Activated naive CD8-positive, alpha-beta T cell treated with anti-CD3 and anti-CD28 coated beads, Interleukin-2, amount 10 ng/mL, durations not matched to agents 7 days and 5 days (primary cell): ENCODE measurements at regions not wholly inside any gene's neighbourhood (a gene's known extent, or its start where the extent isn't known, plus 50 kb on each side); places are given as distances from the start of the nearest gene placed in this dataset.

ENCODE experiments used
- ATAC-seq: fragments of 150-1000 bp; cut with Tn5 transposase; one replicate; pipeline ENCODE4 v1.10.0; 2021; ENCODE audit warnings: low read depth, moderate library complexity
- POLR2A ChIA-PET: fragments of 350-600 bp; sonication (Branson Sonifier 250); formaldehyde crosslinking; loops from one replicate; lab custom pipeline; 2021; ENCODE audit warnings: antibody characterized with exemption; lab: Charles Lee
- DNase-seq: peaks from one replicate; pipeline ENCODE4 v3.0.0; 2021
- H3K27ac Mint-ChIP-seq: one replicate; pipeline ENCODE4 v1.8.0; 2022; ENCODE audit warnings: mild to moderate bottlenecking, mixed read lengths
- H3K27me3 Mint-ChIP-seq: one replicate; pipeline ENCODE4 v1.8.0; 2022; ENCODE audit warnings: mild to moderate bottlenecking, moderate library complexity, mixed read lengths
- H3K36me3 Mint-ChIP-seq: one replicate; pipeline ENCODE4 v1.8.0; 2021; ENCODE audit warnings: mild to moderate bottlenecking, mixed read lengths
- H3K4me1 Mint-ChIP-seq: one replicate; pipeline ENCODE4 v1.8.0; 2021; ENCODE audit warnings: mixed read lengths
- H3K4me3 Mint-ChIP-seq: one replicate; pipeline ENCODE4 v1.8.0; 2022; ENCODE audit warnings: mild to moderate bottlenecking, moderate library complexity, mixed read lengths
- H3K9me3 Mint-ChIP-seq: one replicate; pipeline ENCODE4 v1.8.0; 2021; ENCODE audit warnings: mixed read lengths

DNA sequence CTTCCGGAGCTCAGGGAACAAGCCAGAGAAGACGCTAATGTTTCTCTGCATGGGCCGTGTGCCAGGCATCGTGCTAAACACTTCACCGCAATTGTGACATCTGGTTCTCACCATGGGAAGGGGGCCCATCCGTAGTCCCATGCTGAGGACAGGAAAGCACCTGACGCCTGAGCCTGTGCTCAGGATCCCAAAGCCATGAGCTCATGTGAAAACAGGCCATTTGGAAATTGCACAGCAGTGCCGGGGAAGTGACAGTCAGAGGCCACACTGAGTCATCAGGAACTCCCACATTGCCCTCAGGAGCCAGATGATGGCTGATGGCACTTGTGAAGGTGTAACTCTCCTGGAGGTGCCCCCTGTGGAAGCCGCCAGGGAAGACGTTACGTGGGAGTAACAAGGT is 141.0 kb downstream of the INHBB start:
- no peak overlapping the region for H3K4me3 Mint-ChIP-seq
- DNase-seq (no peak), ATAC-seq (no peak)
- no peaks in the 10 kb centered on the region for H3K27me3 Mint-ChIP-seq
- no peaks in the 10 kb centered on the region for H3K36me3 Mint-ChIP-seq
- H3K27ac Mint-ChIP-seq, result no peak overlapping the region
- POLR2A ChIA-PET, result no interaction called here
- no peaks in the 10 kb centered on the region for H3K9me3 Mint-ChIP-seq
- H3K4me1 Mint-ChIP-seq, result no peaks in the 10 kb centered on the region

DNA sequence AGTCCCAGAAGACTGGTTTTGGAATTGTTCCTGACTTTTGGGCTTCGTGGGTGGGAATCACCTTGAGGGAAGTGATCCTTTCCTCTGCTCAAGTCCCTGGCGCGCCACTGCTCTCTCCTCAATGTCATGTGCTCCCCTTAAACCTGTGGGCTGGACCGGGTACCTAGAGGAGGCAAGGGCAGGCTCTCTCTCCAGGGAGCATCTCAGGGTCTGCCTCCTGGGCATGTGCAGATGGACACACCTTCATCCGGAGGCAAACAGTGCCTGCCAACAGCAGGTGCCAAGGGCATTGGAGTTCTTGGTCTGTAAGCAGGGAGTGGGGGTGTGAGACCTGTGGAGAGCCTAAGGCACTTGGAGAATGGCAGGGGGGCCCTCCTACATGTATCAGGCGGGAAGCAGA is 142.6 kb downstream of the INHBB start:
- H3K27ac Mint-ChIP-seq, result no peak overlapping the region

DNA sequence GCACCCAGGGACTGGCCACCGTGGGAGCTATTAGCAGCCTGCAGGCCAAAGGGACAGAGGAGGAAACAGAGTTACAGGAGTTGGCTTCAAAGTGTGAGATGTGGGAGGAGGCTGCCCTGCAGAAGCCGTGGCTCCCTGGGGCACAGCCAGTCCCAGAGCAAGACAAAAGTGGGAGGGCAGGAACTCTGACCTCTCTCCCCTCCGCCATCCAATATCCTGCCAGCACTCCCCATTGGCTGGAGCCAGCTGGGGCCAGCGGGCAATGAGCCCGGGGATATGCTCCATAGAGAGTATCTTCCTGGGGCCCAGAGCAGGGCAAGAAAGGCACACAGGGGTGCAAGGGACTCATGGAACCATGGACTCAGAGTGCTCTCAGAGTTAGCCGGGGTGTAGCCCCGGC is 143.1 kb downstream of the INHBB start:
- Mint-ChIP-seq H3K27ac (no peak overlapping the region), H3K4me3 (no peak overlapping the region), H3K4me1 (no peaks in the 10 kb centered on the region), H3K9me3 (no peaks in the 10 kb centered on the region), H3K27me3 (peaks cover 2% of the 10 kb centered on the region), H3K36me3 (no peaks in the 10 kb centered on the region)
- POLR2A ChIA-PET, result no interaction called here
- no peak for ATAC-seq
- DNase-seq, result no peak

More for the DNA sequence above, 142.6 kb downstream of the INHBB start:
- Mint-ChIP-seq H3K9me3 (no peaks in the 10 kb centered on the region), H3K27me3 (peaks cover 2% of the 10 kb centered on the region), H3K36me3 (no peaks in the 10 kb centered on the region), H3K4me1 (no peaks in the 10 kb centered on the region), H3K4me3 (no peak overlapping the region)
- ATAC-seq (no peak), DNase-seq (no peak)
- POLR2A ChIA-PET, result no interaction called here

DNA sequence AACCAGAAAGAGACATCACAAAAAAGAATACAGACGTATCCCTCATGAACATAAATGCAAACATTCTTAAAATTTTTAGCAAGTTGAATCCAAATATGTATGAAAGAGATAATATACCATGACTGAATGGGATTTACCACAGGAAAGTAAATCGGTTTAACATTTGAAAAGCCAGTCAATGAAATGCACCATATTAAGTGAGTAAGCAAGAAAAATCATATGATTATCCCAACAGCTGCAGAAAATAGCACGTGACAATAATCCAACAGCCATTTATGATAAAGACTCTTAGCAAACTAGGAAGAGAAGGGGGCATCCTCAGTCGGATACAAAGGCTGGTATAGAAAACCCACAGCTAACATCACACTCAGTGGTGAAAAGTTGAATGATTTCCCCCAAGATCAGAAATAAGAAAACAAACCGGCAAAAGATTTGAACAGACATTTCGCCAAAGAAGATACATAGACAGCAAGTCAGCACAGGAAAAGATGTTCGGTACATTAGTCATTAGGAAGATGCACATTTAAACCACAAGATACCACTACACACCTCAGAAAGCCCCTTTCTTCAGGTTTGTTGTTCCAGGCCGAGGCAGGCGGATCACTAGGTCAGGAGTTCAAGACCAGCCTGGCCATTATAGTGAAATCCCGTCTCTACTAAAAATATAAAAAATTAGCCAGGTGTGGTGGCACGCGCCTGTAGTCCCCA is 144.3 kb downstream of the INHBB start:
- no peaks in the 10 kb centered on the region for H3K36me3 Mint-ChIP-seq
- no peak for DNase-seq
- H3K4me3 Mint-ChIP-seq, result no peak overlapping the region
- H3K27ac Mint-ChIP-seq, result no peak overlapping the region
- no peaks in the 10 kb centered on the region for H3K9me3 Mint-ChIP-seq
- peaks cover 11% of the 10 kb centered on the region for H3K27me3 Mint-ChIP-seq
- POLR2A ChIA-PET, result no interaction called here
- H3K4me1 Mint-ChIP-seq, result no peaks in the 10 kb centered on the region
- no peak for ATAC-seq

DNA sequence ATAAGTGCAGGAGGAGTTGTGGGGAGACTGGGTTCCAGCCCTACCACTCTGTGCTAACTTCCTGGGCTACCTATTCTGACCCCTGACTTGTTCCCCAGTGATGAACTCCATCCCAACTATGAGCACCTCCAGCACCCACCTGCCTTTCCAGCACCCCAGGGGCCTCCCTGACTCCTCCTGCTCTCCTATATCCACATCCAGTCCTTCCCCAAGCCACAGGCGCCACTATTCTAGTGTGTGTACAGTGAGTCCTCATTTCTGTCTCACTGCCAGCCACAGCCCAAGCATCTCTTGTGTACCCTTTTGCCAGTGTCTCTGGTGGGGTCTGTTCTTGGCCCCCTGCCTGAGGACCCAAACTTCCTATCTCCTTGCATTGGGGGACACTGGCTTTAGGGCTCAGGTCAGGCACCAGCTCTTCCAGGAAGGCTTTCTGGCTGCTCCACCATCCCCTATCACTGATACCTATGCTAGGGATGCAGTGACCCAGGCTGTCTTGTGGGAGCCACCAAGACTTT is 145.2 kb downstream of the INHBB start:
- H3K36me3 Mint-ChIP-seq, result no peaks in the 10 kb centered on the region
- ATAC-seq, result no peak
- POLR2A ChIA-PET, result no interaction called here
- peaks cover 11% of the 10 kb centered on the region for H3K27me3 Mint-ChIP-seq
- H3K27ac Mint-ChIP-seq, result no peak overlapping the region
- H3K4me1 Mint-ChIP-seq, result no peaks in the 10 kb centered on the region
- H3K4me3 Mint-ChIP-seq, result no peak overlapping the region
- no peaks in the 10 kb centered on the region for H3K9me3 Mint-ChIP-seq
- no peak for DNase-seq

DNA sequence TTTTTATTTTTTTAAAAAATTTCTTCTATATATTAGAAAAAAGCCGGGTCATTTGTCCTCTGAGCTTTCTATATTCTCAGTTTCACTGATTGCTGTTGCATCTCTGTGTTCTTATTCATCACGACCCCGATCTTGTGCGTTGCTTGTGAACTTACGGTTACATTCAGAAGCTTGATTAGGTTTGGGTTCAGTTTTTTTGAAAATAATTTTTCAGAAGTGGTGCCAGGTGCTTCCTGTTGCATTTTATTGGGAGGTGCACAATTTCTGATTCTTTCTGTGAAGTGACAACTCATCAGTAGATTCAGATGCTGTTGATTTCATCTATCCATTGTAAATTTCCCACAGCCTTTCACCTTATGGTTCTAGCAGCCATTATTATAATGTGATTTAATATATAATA is 147.3 kb downstream of the INHBB start:
- Mint-ChIP-seq H3K4me1 (no peaks in the 10 kb centered on the region), H3K36me3 (no peaks in the 10 kb centered on the region), H3K27me3 (peaks cover 11% of the 10 kb centered on the region), H3K4me3 (no peak overlapping the region), H3K27ac (no peak overlapping the region), H3K9me3 (no peaks in the 10 kb centered on the region)
- POLR2A ChIA-PET, result no interaction called here
- ATAC-seq (no peak), DNase-seq (no peak)

DNA sequence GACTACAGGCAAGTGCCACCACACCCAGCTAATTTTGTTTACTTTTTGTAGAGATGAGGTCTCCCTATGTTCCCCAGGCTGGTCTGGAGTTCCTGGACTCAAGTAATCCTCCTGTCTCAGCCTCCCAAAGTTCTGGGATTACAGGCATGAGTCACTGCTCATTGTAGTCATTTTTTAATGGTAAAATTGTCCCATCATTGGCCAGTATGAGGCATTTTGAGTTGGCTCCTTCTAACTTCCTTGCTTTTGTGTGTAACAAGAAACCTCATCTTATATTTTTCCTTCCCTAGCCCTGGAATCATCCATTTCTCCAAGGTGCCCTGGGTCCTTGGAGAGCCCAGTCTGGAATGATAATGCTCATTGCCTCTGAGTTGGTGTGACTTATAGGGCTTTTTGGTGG is 148.5 kb downstream of the INHBB start:
- Mint-ChIP-seq H3K27ac (no peak overlapping the region), H3K9me3 (no peaks in the 10 kb centered on the region), H3K36me3 (no peaks in the 10 kb centered on the region), H3K27me3 (peaks cover 11% of the 10 kb centered on the region), H3K4me3 (no peak overlapping the region), H3K4me1 (no peaks in the 10 kb centered on the region)
- DNase-seq (no peak), ATAC-seq (no peak)
- POLR2A ChIA-PET, result no interaction called here

DNA sequence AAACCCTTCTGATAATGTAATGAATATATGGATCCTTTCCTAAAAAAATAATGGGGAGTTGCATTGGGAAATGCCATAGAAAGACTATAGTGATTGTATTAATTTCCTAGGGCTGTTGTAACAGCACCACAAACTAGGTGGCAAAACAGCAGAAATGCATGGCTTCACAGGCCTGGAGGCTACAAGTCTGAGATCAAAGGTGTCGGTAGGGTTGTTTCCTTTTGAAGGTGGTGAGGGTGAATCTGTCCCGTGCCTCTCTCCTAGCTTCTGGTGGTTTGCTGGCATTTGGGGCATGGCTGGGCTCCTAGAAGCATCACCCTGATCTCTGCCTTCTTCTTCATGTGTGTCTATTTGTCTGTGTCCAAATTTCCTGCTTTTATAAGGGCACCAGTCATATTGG is 149.7 kb downstream of the INHBB start:
- no peak overlapping the region for H3K4me3 Mint-ChIP-seq

DNA sequence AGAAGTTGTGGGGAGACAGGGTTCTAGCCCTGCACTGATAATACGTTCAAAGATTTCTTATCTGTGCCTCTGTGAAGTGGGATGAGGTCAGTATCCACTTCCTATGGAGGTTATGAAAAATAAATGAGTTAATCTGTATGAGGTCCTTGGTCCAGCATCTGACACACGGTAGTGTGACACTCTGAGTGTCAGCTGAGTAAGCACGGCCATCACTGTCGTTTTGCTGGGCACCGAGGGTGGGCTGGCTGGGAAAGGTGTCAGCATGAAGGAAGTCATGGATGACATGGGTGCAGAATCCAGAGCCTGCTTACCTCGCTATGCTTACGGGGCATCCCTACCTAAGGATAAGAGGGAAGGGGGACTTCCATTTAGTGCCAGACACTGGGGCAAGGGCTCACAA is 150.3 kb downstream of the INHBB start:
- no peak for DNase-seq
- POLR2A ChIA-PET, result no interaction called here
- Mint-ChIP-seq H3K4me1 (no peaks in the 10 kb centered on the region), H3K27me3 (peaks cover 11% of the 10 kb centered on the region), H3K36me3 (no peaks in the 10 kb centered on the region), H3K9me3 (no peaks in the 10 kb centered on the region), H3K27ac (no peak overlapping the region), H3K4me3 (no peak overlapping the region)
- no peak for ATAC-seq

More for the DNA sequence above, 149.7 kb downstream of the INHBB start:
- Mint-ChIP-seq H3K27me3 (peaks cover 11% of the 10 kb centered on the region), H3K9me3 (no peaks in the 10 kb centered on the region), H3K4me1 (no peaks in the 10 kb centered on the region), H3K27ac (no peak overlapping the region), H3K36me3 (no peaks in the 10 kb centered on the region)
- POLR2A ChIA-PET, result no interaction called here
- ATAC-seq, result no peak
- no peak for DNase-seq

DNA sequence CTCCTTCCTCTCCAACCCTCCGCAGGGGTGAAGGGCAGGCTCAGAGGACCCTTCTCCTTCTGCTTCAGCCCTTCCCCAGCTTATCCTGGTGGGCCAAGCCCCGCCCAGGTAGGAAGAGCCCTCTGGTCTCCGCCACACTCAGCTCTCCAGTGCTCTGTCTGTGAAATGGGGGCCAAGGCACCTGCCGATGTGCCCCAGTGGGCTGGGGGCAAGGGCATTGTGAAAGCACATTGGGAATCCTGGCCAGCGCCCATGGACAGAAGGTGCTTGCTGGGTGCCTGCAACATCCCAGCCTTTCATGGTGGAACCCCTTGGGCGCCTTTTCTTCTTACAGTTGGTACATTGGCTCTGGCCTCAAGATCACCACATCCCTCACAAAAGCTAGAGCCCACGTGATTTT is 150.8 kb downstream of the INHBB start:
- Mint-ChIP-seq H3K36me3 (no peaks in the 10 kb centered on the region), H3K9me3 (no peaks in the 10 kb centered on the region), H3K4me3 (no peak overlapping the region), H3K27ac (no peak overlapping the region), H3K4me1 (no peaks in the 10 kb centered on the region), H3K27me3 (peaks cover 11% of the 10 kb centered on the region)
- ATAC-seq (no peak), DNase-seq (no peak)
- POLR2A ChIA-PET, result no interaction called here

DNA sequence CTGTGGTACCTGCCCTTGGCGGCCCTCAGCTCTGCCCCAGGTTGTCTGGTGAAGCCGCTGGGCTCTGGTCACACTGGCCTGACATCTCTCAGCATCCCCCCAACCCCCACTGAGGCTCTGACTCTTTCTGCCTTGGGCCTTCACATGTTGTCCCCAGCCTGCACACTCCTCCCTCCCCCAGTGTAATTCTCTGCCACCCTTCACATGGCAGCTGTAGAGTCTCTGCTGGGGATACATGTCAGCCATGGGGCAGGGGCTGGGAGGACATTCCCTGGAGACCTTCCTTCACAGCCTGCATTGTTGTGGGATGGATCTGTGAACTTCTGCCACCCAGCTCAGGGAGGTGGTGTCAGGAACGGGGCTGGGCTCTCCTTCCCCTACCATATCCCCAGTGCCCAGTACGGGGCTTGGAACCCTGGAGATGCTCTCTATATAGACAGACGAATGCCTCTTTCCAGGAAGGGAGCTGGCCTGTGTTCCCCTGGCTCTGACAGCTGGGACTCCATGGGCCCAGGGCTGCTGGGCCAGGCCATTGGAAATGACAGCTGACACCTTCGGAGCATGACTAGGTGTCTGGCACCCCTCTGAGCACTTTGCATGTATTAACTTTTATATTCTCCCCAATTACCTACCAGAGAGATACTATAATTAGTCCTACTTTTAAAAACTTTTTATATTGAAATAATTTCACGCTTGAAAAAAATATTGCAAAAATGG is 151.5 kb downstream of the INHBB start:
- ATAC-seq (no peak), DNase-seq (no peak)
- peaks cover 11% of the 10 kb centered on the region for H3K27me3 Mint-ChIP-seq
- no peak overlapping the region for H3K4me3 Mint-ChIP-seq
- POLR2A ChIA-PET, result no interaction called here
- H3K4me1 Mint-ChIP-seq, result no peaks in the 10 kb centered on the region
- H3K9me3 Mint-ChIP-seq, result no peaks in the 10 kb centered on the region
- H3K36me3 Mint-ChIP-seq, result no peaks in the 10 kb centered on the region
- H3K27ac Mint-ChIP-seq, result no peak overlapping the region

DNA sequence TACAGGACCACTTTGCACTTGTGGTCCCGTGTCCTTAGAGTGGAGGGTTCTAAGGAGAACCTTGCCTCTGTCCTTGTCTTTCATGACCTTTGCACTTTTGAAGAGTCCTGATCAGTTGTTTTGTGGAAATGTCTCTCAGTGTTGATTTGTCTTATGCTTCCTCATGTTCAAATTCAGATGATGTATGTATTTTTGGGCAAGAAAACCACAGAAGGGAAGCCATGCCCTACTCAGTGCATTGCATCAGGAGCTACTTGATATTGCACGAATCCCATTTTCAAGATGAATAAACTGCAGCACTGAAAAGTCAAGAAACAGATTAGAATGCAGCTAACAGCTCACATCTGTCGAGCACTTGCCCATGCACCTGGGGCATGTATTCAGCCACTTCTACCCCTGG is 152.2 kb downstream of the INHBB start:
- POLR2A ChIA-PET, result no interaction called here
- no peak for DNase-seq
- no peaks in the 10 kb centered on the region for H3K4me1 Mint-ChIP-seq
- ATAC-seq, result no peak
- peaks cover 11% of the 10 kb centered on the region for H3K27me3 Mint-ChIP-seq
- no peak overlapping the region for H3K4me3 Mint-ChIP-seq
- no peak overlapping the region for H3K27ac Mint-ChIP-seq
- H3K9me3 Mint-ChIP-seq, result no peaks in the 10 kb centered on the region
- no peaks in the 10 kb centered on the region for H3K36me3 Mint-ChIP-seq

DNA sequence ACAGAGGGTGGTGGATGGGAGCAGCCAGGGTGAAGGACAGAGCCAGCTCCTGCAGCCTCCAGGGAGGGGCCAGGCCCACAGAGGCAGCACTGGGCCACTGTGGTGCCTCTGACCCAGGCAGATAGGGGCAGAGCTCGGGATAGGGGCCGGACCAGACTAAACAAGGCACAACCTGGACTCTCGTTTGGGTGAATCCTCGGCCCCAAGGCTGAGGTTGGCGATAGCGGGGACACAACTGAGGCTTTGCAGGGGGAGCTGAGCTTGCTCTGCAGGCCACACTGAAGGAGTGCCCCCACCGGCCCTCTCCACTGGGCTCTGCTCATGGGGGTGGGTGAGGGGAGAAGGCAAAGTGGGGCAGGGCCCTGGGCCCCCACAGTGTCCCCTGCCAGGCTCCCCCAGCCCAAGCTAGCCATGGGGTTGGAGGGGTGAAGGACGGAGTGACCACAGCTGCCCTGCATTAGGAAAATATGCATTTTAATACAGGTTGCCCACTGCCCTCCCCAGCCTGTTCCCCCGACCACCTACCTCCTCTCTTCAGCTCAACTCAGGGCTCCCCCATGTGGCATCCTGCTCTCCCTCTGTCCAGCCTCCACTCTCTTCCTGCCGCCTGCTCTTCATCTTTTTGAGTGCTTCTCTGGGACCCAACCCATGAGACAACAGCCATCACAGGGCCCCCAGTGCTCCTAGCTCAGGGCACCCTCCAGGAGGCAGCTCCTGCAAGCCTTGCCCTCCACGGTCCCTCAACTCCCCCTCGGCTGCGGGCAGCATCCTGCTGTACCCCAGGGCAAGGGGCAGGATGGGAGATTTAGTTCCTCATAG is 152.8 kb downstream of the INHBB start:
- no peak overlapping the region for H3K4me3 Mint-ChIP-seq
- no peak overlapping the region for H3K27ac Mint-ChIP-seq
- ATAC-seq, result no peak
- no peaks in the 10 kb centered on the region for H3K9me3 Mint-ChIP-seq
- H3K27me3 Mint-ChIP-seq, result peaks cover 10% of the 10 kb centered on the region
- no peaks in the 10 kb centered on the region for H3K36me3 Mint-ChIP-seq
- POLR2A ChIA-PET, result no interaction called here
- no peak for DNase-seq
- no peaks in the 10 kb centered on the region for H3K4me1 Mint-ChIP-seq
